Stomach (tissue), 8 donors: ENCODE measurements at regions not wholly inside any gene's neighbourhood (a gene's known extent, or its start where the extent isn't known, plus 50 kb on each side); places are given as distances from the start of the nearest gene placed in this dataset.

Experiments used
- DNase-seq, 2 donors: peaks; one replicate each; pipeline versions ENCODE4 v3.0.0 to v3.0.0-alpha.2; 2013 to 2019
- H3K27ac ChIP-seq, 5 donors: fragments of 200-600 bp in 4 of 5; sonication (generic) in 4 of 5; one replicate each; pipeline ENCODE4 v1.5.1; 2013 to 2019; ENCODE audit warnings: mild to moderate bottlenecking in 1 of 5, moderate library complexity in 1 of 5
- H3K27me3 ChIP-seq, 3 donors: fragments of 200-600 bp; sonication (generic); one replicate each; pipeline ENCODE4 v1.5.1; 2017 to 2019; ENCODE audit warnings: mixed run types in 1 of 3
- H3K36me3 ChIP-seq, 4 donors: fragments of 200-600 bp; sonication (generic); 1 replicate in 3 of 4; 2 replicates in 1 of 4; pipeline ENCODE4 v1.5.1; 2016 to 2019
- H3K4me1 ChIP-seq, 4 donors: fragments of 200-600 bp; sonication (generic); one replicate each; pipeline ENCODE4 v1.5.1; 2016 to 2019
- H3K4me3 ChIP-seq, 4 donors: fragments of 200-600 bp; sonication (generic) in 3 of 4; one replicate each; pipeline ENCODE4 v1.5.1; 2016 to 2019; ENCODE audit warnings: mild to moderate bottlenecking in 1 of 4
- H3K9me3 ChIP-seq, 4 donors: fragments of 200-600 bp; sonication (generic); one replicate each; pipeline ENCODE4 v1.5.1; 2016 to 2019
- CTCF ChIP-seq, 7 experiments: fragments of 450-650 bp in 4 of 7; fragments of 200-600 bp in 3 of 7; sonication (generic) in 3 of 7; IDR thresholded peaks; one replicate each; pipeline ENCODE4 v1.5.1; 2016 to 2019; ENCODE audit warnings: antibody characterized with exemption in 7 of 7, control low read depth in 2 of 7, mild to moderate bottlenecking in 1 of 7
- EP300 ChIP-seq: sonication (generic); formaldehyde crosslinking; IDR thresholded peaks from one replicate; pipeline ENCODE4 v1.6.1; 2017; ENCODE audit warnings: antibody characterized with exemption
- POLR2A ChIP-seq, 4 donors: fragments of 450-650 bp; IDR thresholded peaks; one replicate each; pipeline ENCODE4 v1.6.1; 2016; ENCODE audit warnings: antibody characterized with exemption in 4 of 4, control low read depth in 2 of 4, mild to moderate bottlenecking in 1 of 4, moderate library complexity in 1 of 4
- POLR2AphosphoS5 ChIP-seq, 3 donors: sonication (generic); formaldehyde crosslinking; IDR thresholded peaks; one replicate each; pipeline ENCODE4 v1.6.1; 2016; ENCODE audit warnings: antibody characterized with exemption in 3 of 3
- WGBS, 5 donors: extraction: QIAGEN DNeasy Blood & Tissue Kit in 3 of 5; methylation state at CpG; one replicate each; pipeline versions ENCODE4 v1.1.5 to v1.1.7; 2013 to 2018; 5-methylcytosine and 5-hydroxymethylcytosine counted together
- intact Hi-C: fragments of 100-400 bp; cut with DNase I; formaldehyde crosslinking; loops from one replicate; pipeline ENCODE4 v1.15.1; 2023; ENCODE audit warnings: low total_unique reads
- donor health status: healthy with polysubstance abuse.
- donor health status: Bipolar disorder and iron deficiency.
- donor health status: healthy.

GRCh38 chr11:80559942-80560341 is 1119.1 kb upstream of the TENM4 start:
- Histone ChIP-seq H3K9me3 (no peaks in the 10 kb centered on the region), H3K4me1 (no peaks in the 10 kb centered on the region), H3K36me3 (no peaks in the 10 kb centered on the region), H3K27me3 (no peaks in the 10 kb centered on the region), H3K27ac (no peak overlapping the region), H3K4me3 (no peak overlapping the region)
- WGBS, 5 donors, result 55 to 79% (median 63%) methylated on average over 2 of the region's 2 CpGs
- TF ChIP-seq CTCF (IDR thresholded peaks at IDR 0.05), result no peak
- no peak for TF ChIP-seq EP300
- no peak for TF ChIP-seq POLR2AphosphoS5 (IDR thresholded peaks at IDR 0.05)
- TF ChIP-seq POLR2A (IDR thresholded peaks at IDR 0.05), result no peak
- DNase-seq, result no peak
- intact Hi-C loops, result no loop called here

GRCh38 chr11:80553565-80553964 is 1112.7 kb upstream of the TENM4 start:
- Histone ChIP-seq H3K4me3 (no peak overlapping the region), H3K9me3 (no peaks in the 10 kb centered on the region), H3K27ac (no peak overlapping the region), H3K4me1 (no peaks in the 10 kb centered on the region), H3K27me3 (no peaks in the 10 kb centered on the region), H3K36me3 (no peaks in the 10 kb centered on the region)
- DNase-seq, result no peak
- TF ChIP-seq POLR2AphosphoS5 (IDR thresholded peaks at IDR 0.05), result no peak
- TF ChIP-seq POLR2A (IDR thresholded peaks at IDR 0.05), result no peak
- TF ChIP-seq CTCF (IDR thresholded peaks at IDR 0.05), result no peak
- TF ChIP-seq EP300, result no peak
- WGBS, 5 donors, result 83 to 90% (median 88%) methylated on average over 2 of the region's 2 CpGs
- intact Hi-C loops, result no loop called here

GRCh38 chr11:80542704-80543103 is 1101.9 kb upstream of the TENM4 start:
- H3K4me1 ChIP-seq, result no peaks in the 10 kb centered on the region
- no peaks in the 10 kb centered on the region for H3K36me3 ChIP-seq
- TF ChIP-seq EP300 (no peak), POLR2A (IDR thresholded peaks at IDR 0.05) (no peak), POLR2AphosphoS5 (IDR thresholded peaks at IDR 0.05) (no peak), CTCF (IDR thresholded peaks at IDR 0.05) (no peak)
- H3K4me3 ChIP-seq, result no peak overlapping the region
- intact Hi-C loops, result no loop called here
- no peaks in the 10 kb centered on the region for H3K27me3 ChIP-seq
- 74 to 93% (median 89%) methylated on average over 2 of the region's 2 CpGs for WGBS, 5 donors
- no peak overlapping the region for H3K27ac ChIP-seq
- H3K9me3 ChIP-seq, result peaks cover 0 to 5% (median 0%) of the 10 kb centered on the region in 4 donors
- DNase-seq, result no peak

- no peak overlapping the region for H3K27ac ChIP-seq
Measured at GRCh38 chr11:80538040-80538439, 1097.2 kb upstream of the TENM4 start.

More at GRCh38 chr11:80538040-80538439, 1097.2 kb upstream of the TENM4 start:
- Histone ChIP-seq H3K27me3 (no peaks in the 10 kb centered on the region), H3K4me1 (no peaks in the 10 kb centered on the region), H3K9me3 (peaks cover 0 to 12% (median 0%) of the 10 kb centered on the region in 4 donors), H3K36me3 (no peaks in the 10 kb centered on the region), H3K4me3 (no peak overlapping the region)
- TF ChIP-seq POLR2AphosphoS5 (IDR thresholded peaks at IDR 0.05) (no peak), EP300 (no peak), POLR2A (IDR thresholded peaks at IDR 0.05) (no peak), CTCF (IDR thresholded peaks at IDR 0.05) (no peak)
- intact Hi-C loops, result no loop called here
- WGBS, 5 donors, result 82 to 90% (median 84%) methylated on average over 2 of the region's 2 CpGs
- no peak for DNase-seq
